GM21528 (cell line): ENCODE measurements at regions not wholly inside any gene's neighbourhood (a gene's known extent, or its start where the extent isn't known, plus 50 kb on each side); places are given as distances from the start of the nearest gene placed in this dataset.
"Not testable (repeated sequence)": the region's sequence is repeated elsewhere in the genome, so short reads cannot be mapped to it uniquely, and the experiment has no call there.

Source experiments
- ATAC-seq: cut with Tn5 transposase; IDR thresholded peaks from one replicate; pipeline ENCODE4 v1.9.1; 2021; ENCODE audit warnings: mild to moderate bottlenecking, moderate library complexity; ENCODE audit not compliant: unreplicated experiment, low FRiP score

GRCh38 chr21:27908816-27909215, 941.9 kb upstream of the ADAMTS5 start:
- ATAC-seq: not testable (repeated sequence)

- not testable (repeated sequence) for ATAC-seq
Observed at GRCh38 chr21:27902904-27903303, 936.0 kb upstream of the ADAMTS5 start.

- ATAC-seq: not testable (repeated sequence)
Observed at GRCh38 chr21:27893619-27894018, 926.7 kb upstream of the ADAMTS5 start.

GRCh38 chr21:27891495-27891894, 924.6 kb upstream of the ADAMTS5 start:
- ATAC-seq: not testable (repeated sequence)

- not testable (repeated sequence) for ATAC-seq
Observed at GRCh38 chr21:27887808-27888455, 921.0 kb upstream of the ADAMTS5 start.

- no peak for ATAC-seq
Observed at GRCh38 chr21:27885296-27885711, 918.4 kb upstream of the ADAMTS5 start.

GRCh38 chr21:27881331-27881730, 914.4 kb upstream of the ADAMTS5 start:
- ATAC-seq: not testable (repeated sequence)

DNA sequence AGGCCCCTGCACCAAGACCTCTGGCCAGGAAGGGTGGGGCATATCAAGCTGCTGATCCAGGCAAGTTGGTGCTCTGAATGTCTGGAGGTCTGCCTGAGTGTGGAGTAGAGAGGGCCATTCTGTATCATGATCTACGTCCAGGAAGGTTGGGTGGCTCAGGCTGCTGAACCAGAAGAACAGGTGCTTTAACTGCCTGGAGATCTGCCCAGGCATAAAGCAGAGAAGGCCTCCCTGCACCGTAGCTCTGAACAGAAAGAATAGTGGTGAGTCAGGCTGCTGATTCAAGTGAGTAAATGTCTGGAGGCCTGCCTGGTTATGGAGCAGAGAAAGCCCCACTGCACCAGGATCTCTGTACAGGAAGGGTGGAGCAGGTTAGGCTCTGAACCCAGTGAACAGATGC, 905.5 kb upstream of the ADAMTS5 start:
- ATAC-seq: not testable (repeated sequence)

DNA sequence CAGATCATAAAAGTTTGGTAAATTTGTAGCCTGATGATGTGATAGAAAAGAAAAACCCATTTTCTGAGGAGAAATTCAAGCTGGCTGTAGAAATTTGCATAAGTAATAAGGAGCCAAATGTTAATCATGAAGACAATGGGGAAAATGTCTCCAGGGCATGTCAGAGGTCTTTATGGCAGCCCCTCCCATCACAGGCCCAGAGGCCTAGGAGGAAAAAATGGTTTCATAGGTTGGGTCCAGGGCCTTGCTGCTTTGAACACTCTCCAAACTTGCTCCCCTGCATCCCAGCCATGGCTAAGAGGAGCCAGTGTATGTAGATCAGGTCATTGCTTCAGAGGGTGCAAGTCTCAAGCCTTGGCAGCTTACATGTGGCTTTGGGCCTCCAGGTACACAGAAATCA, 903.9 kb upstream of the ADAMTS5 start:
- not testable (repeated sequence) for ATAC-seq

GRCh38 chr21:27860314-27860955, 893.5 kb upstream of the ADAMTS5 start:
- not testable (repeated sequence) for ATAC-seq

GRCh38 chr21:27858053-27858825, 891.4 kb upstream of the ADAMTS5 start:
- ATAC-seq: not testable (repeated sequence)

- ATAC-seq: not testable (repeated sequence)
Observed at GRCh38 chr21:27856988-27857387, 890.1 kb upstream of the ADAMTS5 start.

DNA sequence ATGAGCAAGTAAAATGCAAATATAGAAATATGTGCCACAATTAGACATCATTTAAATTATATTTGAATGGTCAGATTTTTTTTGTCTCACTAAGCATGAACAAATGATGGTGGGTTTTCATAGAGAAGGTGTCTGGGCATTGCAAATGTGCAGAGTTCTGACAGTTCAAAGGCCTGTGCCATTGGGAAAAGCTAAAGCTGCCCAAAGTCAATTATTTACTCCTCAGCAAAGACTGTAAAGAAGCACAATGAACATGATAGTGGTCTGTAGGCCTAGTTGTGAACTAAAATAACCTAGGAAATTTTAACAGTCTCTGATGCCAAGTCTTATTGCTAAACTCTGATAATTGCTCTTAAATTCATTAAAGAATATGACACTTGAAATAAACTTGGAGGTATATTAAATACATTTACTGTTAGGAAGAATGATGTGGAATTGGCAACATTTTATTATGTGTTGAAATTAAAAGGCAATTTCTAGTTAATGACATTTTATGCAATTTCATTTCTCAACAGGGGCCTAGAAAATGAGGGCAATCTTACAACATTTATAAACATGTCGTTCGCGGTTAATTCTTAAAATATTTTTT, 874.3 kb upstream of the ADAMTS5 start:
- no peak for ATAC-seq

DNA sequence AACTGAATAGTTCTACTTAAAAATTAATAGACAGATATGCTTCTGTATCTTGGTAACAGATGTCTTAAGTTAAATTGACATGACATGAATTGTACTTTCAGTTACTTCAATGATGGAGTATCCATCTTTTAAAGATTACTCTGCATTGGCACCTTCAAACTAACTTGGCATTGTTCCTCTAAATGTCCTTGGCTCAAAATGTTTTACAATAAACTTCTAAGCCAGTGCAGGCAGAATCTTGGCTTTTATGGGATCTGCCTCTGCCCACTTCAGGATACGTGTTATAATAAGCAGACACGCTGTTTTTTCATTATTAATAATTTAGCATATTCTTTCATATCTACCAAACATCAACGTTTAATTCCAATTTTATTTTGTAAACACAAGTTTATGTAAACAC, 873.4 kb upstream of the ADAMTS5 start:
- ATAC-seq: no peak

GRCh38 chr21:27839512-27840115, 872.7 kb upstream of the ADAMTS5 start:
- no peak for ATAC-seq

- ATAC-seq: no peak
Observed at GRCh38 chr21:27838573-27838972, 871.7 kb upstream of the ADAMTS5 start.

DNA sequence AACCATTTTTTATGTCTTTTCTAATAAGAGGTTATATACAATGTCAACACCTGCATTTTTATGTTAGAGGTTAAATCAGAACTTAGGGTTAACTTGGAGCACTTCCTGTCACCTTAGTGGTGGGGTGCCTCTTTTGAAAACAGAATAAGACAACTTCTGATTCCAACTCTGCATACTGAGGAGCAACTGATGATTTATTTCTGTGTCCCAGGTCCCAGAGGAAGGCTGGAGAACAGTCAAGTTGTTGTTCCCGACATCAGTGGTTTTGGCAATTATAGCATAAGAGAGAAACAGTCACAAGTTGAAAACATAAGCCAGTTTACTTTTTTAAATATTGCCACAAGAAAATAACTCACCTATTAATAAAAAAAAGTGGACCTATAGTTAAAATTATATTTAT, 871.0 kb upstream of the ADAMTS5 start:
- ATAC-seq: no peak

DNA sequence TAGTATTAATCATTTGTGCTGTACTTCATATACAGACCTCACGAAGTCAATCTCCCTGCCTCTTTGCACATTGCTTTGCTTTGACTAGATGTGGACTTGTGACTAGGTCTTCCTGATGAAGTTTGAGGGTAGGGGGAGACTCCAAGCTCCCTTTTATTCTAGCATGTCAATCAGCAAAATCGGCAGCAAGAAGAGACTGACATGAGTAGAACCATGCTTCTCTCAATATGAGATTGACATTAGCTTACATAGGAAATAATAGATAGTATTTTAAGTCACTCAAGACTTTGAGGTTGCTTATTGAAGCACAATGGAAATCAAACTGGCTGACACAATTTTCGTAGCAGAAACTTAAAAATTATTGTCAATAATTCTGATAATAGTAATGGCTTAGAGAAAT, 866.4 kb upstream of the ADAMTS5 start:
- no peak for ATAC-seq

DNA sequence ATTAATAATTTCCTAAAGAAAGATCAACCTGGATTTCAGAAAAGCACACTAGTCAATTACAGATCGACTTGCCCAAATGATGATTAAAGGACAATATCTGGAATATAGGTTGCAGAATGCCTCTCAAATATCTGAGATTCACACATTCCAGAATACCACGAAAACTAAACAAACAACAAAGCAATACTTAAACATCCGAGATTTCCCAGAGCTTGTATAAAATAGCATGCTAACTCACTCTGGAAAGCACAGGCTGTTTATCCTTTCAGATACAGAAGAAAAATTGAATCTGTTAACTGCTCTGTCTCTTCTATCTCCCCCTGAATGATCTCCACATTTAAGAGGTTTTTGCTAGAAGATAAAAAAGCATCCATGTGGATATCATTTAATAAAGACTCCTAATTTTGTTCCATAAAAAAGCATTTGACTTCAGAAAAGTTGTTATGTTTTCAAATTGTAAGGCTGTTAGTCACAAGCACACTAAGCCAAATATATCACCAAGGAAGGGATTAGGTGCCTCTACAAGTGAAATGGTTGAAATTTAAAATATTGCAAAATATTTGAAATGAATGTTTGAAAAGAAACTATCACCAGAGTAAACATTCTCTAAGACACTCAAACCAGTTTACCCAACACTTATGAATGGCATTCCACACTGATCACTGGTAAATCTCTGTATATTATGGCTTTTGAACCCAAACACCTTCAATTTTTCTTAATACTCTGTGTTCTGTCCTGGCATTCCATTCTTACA, 865.1 kb upstream of the ADAMTS5 start:
- no peak for ATAC-seq

DNA sequence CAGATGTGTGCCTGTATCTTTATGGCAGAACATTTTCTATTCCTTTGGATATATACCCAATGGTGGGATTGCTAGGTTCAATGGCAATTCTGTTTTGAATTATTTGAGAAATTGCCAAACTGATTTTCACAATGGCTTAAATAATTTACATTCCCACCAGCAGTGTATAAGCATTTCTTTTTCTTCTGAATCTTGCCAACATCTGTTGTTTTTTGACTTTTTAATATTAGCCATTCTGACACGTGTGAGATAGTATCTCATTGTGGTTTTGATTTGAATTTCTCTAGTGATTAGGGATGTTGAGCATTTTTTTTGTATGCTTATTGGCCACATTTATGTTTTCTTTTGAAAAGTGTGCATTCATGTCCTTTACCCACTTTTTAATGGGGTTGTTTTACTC, 864.3 kb upstream of the ADAMTS5 start:
- no peak for ATAC-seq
